Testis (tissue), 2 donors: ENCODE measurements at regions not wholly inside any gene's neighbourhood (a gene's known extent, or its start where the extent isn't known, plus 50 kb on each side); places are given as distances from the start of the nearest gene placed in this dataset.

Experiments used
- POLR2A ChIP-seq: fragments of 450-650 bp; IDR thresholded peaks from one replicate; pipeline ENCODE4 v1.6.1; 2017; ENCODE audit warnings: antibody characterized with exemption, mild to moderate bottlenecking, moderate library complexity
- TF ChIP-seq, protein P1 (sequence below), 3 experiments: fragments of 450-650 bp in 2 of 3; fragments of 200-600 bp in 1 of 3; sonication (generic) in 1 of 3; IDR thresholded peaks; one replicate each; pipeline ENCODE4 v1.5.1; 2016 to 2019; ENCODE audit warnings: antibody characterized with exemption in 3 of 3, mild to moderate bottlenecking in 2 of 3, moderate library complexity in 1 of 3

DNA sequence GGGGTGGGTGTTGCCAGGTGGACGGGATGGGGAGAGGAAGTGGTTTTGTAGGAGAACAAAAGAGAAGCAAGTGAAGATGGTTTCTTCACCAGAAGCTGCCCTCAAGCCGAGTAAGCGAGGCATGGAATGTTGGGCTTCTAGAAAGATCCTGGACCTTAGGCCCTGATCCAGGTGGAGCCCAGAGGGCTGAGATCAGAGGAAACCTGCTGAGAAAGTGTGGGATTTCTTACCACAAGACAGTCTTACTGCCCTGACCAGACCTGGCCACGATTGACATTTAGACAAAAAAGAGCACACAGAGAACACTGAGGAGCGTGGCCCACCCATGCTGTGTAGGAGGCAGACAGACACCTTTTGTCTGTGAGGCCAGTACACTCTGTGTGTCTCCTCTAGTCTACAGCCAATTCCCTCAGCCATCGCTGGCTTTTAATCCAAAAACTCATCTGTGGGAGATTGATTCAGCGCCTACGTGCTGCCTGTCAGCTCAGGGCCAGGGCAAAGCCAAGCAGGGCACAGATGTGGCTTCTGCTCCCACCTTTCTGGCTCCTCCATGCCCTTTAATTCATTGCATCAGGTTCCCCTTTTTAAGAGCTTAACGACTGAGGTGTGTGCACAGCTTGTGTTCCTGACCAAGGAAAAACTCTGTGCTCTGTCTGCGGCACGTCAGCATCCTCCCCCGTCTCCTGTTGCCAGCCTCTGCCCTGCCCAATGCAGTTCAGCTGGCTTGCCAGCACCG is 123.3 kb downstream of the AKAP11 start:
- TF ChIP-seq, protein P1, sequence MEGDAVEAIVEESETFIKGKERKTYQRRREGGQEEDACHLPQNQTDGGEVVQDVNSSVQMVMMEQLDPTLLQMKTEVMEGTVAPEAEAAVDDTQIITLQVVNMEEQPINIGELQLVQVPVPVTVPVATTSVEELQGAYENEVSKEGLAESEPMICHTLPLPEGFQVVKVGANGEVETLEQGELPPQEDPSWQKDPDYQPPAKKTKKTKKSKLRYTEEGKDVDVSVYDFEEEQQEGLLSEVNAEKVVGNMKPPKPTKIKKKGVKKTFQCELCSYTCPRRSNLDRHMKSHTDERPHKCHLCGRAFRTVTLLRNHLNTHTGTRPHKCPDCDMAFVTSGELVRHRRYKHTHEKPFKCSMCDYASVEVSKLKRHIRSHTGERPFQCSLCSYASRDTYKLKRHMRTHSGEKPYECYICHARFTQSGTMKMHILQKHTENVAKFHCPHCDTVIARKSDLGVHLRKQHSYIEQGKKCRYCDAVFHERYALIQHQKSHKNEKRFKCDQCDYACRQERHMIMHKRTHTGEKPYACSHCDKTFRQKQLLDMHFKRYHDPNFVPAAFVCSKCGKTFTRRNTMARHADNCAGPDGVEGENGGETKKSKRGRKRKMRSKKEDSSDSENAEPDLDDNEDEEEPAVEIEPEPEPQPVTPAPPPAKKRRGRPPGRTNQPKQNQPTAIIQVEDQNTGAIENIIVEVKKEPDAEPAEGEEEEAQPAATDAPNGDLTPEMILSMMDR (IDR thresholded peaks at IDR 0.05) = no peak
- no peak for TF ChIP-seq POLR2A
